ENCODE measurements at regions not wholly inside any gene's neighbourhood (a gene's known extent, or its start where the extent isn't known, plus 50 kb on each side); places are given as distances from the start of the nearest gene placed in this dataset.
A peak's percentile ranks its signal among the peaks of the same experiment; 100 is the strongest.
"Not testable (repeated sequence)": the region's sequence is repeated elsewhere in the genome, so short reads cannot be mapped to it uniquely, and the experiment has no call there.

DNA sequence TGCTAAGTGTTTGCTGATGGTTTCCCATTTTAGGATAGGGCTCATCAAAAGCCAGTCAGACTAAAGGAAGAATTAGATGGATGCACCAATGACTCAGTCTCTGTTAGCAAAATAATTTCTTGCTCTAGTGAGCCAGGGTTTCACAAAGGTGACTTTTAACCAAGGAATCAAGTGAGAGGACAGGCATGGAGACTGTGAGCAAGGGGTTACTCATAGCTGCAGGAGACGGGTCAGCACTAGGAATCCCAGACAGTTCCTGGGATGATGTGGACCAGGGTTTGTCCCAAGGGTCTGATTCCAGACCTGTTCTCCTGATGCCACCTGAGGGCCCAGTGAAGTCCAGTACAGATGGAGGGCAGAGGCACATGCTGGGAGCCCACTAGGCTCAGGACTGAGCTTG is 138.1 kb downstream of the NOC3L start:
- no peak for DNase-seq (ENCODE audit: low spot score)

DNA sequence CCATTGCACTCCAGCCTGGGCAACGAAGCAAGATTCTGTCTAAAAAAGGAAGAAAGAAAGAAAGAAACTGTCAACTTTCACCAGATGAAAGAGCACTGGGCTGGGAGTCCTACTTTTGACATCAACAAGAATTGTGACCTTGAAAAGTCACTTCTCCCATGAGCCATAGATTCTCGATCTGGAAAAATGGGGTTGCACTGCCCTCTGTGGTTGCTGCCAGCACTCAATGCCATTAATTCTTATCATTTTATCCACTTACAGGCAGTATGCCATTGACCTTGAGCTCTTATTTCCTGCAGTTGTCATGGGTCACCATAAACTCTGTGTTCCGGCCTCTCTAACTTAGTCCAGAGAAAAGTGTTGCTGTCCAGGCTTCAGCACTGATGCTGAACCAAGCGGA is 137.2 kb downstream of the NOC3L start:
- DNase-seq (ENCODE audit: low spot score), result no peak

DNA sequence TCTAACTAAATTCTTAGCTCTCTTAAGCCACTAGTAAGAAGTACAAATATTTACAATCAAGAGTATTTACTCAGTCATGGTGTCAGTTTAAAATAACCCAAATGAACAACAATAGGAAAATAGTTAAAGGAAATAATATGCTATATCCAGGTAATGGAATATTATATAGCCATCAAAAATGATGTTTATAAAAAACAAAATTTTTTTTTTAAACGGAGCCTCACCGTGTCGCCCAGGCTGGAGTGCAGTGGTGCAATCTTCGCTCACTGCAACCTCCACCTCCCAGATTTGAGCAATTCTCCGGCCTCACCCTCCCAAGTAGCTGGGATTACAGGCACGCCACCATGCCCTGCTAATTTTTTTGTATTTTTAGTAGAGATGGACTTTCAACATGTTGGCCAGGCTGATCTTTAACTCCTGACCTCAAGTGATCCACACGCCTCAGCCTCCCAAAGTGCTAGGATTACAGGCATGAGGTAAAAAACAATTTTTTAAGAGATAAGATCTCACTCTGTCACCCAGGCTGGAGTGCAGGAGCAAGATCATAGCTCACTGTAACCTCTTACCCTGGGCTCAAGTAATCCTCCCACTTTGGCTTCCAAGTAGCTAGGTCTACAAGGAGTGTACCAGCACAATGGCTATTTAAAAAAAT is 132.5 kb downstream of the NOC3L start:
- no peak for DNase-seq (ENCODE audit: low spot score)

DNA sequence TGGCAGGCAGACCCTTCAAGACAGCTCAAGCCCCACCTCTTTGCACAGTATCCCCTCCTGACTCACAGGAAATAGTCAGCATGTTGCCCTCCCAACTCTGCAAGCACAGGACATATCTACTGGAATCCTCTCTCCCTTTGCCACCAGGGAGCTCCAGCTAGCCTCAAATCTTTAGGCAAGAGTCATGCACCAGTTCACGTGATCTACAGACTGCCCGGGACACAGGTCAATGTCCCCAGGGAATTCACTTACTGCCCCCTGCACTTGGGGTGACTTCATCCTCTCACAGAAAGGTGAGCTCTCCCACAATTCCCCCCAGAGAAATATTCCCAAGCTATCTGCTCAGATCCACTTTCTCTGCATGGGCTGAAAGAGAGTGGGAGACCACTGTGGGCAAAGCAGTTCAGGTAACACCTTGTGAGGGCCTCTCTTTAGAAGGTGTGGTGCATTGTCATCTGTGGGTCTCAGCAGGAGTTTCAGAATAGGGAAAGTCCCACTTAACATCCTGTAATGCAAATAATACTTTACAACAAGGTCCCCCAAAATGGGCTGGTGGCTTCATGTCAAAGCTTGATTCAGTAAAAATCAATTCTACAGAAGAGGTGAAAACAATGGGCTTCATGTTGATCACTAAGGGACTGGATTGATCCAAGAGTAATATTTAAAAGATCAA is 129.9 kb downstream of the NOC3L start:
- no peak for DNase-seq (ENCODE audit: low spot score)

DNA sequence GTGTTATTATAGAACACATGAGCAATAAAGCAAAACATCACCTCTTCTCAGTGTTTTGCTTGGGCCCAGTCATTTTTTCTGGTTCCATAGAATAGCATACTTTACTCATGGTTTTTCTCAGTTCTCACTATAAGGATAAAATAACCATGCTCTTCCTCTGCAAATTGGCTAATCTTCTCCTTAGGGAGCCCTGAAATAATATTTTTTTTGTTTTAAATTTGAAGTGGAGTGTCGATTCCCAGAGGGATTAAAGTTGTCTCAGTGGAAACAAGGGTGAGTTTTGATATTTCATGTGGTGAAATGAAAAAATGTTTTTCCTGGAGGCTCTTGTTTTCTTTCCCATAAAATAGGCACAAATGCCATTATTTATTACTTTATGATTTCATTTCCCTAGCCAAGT is 127.3 kb downstream of the NOC3L start:
- no peak for DNase-seq (ENCODE audit: low spot score)

DNA sequence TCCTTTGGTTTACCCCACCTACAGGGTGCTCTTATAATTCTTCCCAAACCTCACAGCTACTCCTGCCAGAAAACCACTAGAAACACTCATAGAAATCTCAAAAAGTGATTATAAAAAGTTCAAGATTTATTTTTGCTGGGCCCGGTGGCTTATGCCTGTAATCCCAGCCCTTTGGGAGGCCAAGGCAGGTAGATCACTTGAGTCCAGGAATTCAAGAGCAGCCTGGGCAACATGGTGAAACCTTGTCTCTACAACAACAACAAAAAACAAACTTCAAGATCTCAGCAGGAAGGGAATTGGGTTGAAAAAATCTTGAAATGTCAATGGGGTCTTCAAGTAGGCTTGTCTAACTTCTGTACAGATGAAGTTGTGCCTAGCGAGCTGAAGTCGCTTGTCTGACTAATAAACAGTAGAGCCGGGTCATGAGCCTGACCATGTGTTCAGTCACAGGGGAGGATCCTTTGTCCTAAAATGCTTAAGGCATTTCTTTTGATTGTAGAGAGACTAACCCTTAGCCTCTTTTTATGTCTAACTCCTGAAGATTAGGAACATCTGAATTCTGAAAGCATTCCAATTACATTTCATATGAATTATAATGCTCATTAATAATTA is 124.6 kb downstream of the NOC3L start:
- DNase-seq (ENCODE audit: low spot score), result no peak

DNA sequence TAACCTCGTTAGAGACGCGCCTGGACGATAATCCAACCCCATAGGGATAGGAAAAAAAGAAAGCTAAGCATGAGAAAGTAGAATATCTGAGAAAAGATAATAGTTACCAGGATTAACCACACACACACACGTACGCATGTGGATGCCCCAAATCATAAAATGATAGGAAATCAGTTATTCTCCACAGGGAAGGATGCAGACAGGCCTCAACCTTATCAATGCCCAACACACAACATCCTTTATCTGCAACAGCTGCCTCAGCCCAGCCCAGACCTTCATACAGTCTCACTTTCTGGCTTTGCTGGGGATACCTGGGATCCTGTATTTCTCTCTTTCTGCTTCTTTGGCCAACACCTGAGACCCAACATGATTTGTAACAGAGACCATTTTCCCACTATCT is 123.0 kb downstream of the NOC3L start:
- DNase-seq (ENCODE audit: low spot score), result no peak

DNA sequence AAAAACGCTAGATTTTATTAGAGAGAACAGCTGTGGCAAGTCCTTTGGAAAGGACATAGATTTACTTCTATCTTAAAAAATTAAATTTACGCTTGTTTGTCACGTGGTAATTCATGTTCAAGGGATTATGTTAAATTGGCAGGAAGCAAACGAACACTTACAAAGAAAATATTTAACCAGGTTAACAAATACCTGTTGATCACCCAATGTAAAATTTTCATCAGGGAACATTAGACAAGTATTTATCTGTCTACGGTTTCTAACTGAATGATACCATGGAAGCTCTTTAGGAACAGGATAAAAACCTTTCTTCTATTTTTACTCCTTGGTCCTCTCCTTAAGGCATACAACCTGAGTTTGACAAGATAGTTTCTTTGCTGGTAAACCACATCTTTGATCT is 122.2 kb downstream of the NOC3L start:
- no peak for DNase-seq (ENCODE audit: low spot score)

DNA sequence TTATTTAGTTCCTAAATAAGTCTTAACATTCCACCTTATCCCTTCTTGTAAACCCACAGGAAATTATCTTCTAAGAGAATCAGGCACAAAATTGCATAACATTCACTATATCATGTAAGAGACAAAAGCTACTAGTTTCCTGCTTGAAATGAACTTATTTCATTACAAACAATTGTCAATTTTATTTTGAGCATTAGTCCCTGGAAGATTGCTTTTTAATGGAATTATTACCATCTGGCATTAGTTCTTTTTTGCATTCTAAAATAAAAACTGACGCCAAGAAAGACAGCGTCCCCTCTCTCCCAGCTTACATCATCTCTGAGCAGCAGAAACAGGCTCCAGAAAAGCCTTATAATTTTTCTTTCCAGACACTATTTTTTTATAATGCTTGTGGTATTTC is 121.8 kb downstream of the NOC3L start:
- no peak for DNase-seq (ENCODE audit: low spot score)

DNA sequence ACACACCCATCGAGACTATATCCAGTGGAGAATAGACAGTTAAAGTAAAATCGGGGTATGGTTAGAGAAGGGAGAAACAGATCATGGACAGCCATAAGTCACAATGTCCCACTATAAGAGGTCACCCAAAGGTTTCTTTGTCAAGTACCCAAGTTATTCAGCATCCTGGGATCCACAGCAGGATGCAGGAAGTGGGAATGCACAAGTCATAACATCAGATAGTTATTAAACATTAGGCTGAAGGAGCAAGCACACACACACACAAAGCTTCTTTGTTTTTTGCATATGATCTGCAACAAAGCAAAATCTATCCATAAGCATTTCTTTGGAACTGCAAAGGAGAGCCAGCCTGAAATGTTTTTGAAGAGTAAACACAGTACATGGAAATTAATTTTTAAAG is 111.6 kb downstream of the NOC3L start:
- DNase-seq (ENCODE audit: low spot score), result no peak

DNA sequence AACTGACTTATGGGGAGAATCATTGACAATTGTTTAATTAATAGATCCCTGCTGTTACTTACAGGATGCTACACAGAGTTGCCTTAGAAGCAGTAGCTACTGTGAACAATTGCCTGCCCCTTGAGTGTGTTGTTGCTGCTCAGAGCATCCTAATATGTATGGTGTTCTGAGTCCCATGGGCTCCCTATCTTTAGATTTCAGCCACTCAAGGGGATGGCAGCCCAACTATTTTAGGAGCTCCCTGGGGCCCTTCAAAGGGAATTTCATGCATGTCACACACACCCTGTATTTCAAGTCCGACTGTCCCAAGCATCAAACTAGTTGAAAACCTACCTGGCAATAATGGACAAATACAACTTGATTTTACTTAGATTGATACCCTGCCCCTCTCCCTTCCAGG is 111.2 kb downstream of the NOC3L start:
- DNase-seq (ENCODE audit: low spot score), result no peak

DNA sequence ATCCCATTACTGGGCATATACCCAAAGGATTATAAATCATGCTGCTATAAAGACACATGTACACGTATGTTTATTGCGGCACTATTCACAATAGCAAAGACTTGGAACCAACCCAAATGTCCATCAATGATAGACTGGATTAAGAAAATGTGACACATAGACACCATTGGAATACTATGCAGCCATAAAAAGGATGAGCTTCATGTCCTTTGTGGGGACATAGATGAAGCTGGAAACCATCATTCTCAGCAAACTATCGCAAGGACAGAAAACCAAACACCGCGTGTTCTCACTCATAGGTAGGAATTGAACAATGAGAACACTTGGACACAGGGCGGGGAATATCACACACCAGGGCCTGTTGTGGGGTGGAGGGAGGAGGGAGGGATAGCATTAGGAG is 105.3 kb downstream of the NOC3L start:
- not testable (repeated sequence) for DNase-seq (ENCODE audit: low spot score)

DNA sequence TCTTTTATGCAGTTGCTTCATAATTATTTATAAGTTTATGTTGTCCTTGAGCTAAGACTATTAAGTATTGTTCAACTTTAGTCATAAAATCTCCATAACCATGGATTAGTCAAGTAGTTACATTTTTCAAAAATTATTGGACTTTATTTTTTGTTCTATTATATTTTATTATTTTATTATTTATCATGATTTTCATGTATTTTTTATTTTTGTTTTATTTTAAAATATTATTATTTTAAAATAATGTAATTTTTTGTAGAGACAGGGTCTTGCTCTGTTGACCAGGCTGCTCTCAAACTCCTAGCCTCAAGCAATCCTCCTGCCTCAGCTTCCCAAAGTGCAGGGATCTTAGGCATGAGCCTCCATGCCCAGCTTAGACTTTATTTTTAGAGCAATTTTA is 102.3 kb downstream of the NOC3L start:
- DNase-seq (ENCODE audit: low spot score), result no peak

DNA sequence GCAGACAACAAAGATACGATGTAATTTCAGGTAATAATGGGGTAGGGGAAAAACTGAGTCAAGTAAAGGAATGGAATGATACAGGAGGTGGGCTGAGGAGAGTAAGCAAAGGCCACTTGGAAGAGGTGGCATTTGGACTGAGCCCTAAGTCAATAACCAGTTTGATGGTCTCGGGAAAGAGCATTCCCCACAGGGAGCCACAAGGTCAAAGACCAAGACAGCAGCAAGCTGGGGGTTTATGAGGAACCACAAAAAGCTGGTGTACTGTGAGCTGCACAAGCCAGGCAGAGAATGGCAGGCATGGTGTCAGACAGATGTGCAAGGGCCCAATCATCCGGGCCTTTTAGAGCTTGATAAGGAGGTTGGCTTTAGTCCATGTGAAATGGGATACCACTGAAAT is 98.7 kb downstream of the NOC3L start:
- no peak for DNase-seq (ENCODE audit: low spot score)

DNA sequence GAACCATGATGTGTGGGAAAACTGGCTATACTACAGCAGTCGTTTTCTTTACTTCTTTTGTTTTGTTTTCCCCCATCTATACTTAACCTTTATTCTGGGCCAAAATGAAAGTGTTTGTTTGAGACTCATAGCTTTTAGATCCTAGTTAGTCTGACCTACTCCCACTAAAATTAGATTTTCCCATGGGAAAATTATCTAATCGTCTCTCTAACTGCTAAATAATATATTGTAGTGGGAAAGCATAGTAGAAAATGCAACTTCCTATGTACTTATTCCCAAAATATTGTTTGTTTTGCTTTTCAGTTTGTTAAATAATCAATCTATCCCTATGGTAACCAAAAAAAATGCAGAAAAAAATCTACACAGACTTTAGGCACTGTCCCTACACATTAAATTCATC is 96.6 kb downstream of the NOC3L start:
- DNase-seq (ENCODE audit: low spot score), result no peak

DNA sequence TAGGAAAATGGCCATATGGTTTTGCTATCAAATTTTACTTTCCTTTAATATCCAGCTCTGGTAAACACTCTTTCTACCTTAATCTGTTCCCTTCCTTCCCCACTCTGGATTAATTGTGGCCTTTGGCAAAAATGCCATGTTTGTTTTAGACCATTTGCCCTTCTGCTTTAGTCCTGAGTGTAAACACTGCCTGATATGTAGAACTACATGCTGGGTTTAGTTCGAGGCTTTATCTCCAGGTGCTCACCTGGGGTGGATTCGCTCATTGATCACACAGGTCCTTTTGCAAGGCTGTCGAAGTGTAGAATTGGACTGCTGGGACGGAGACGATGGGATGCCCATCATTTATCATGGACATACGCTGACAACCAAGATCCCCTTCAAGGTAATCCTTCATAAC is 94.1 kb downstream of the NOC3L start:
- DNase-seq (ENCODE audit: low spot score), result no peak

DNA sequence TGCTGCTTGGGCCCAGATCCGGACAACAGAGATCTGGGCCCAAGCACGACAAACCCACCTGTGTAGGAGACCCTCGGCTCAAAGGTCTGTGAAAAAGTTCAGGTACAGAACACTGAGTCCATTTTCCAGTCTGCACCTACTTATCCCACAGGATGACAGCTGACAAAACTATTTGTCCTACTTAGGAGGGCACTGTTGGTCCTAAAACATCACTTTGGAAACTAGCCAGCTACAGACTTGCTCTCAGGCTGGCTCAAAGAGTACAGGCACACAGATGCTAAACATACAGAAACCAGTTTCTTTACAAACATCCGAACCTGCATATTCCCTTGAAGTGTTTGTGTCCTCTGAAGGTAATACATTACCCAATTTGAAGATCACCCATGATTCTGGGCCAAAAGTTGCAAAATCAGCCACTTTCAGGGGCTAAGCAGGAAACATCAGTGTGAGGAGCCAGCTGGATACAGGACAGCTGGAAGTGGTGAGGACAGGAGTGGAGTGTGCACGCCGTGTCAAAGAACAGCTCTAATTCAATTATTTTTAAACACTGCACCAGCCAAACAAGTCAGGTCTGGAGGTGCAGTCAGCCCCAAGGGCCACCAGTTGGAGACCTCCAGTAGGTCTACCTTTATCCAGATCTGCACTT is 88.5 kb downstream of the NOC3L start:
- DNase-seq (ENCODE audit: low spot score), result peak; percentile 47

DNA sequence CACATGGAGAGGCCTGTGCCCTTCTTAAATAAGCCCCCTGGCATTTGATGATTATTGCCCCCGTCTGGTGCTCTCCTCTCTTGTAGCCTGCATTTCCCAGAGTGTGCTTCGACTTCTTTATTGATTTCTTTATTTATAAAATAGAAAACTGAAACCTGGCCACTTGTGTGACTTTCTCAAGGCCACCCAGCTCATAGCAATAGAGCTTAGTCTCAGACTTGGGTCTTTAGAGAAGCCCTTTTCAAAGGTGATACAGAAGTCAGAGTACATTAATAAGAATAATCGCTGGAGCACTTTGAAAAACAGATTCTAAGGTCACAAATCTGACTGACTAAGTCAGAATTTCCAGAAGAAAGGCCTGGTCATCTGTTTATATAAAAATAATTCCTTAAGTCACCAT is 86.6 kb downstream of the NOC3L start:
- DNase-seq (ENCODE audit: low spot score), result no peak

DNA sequence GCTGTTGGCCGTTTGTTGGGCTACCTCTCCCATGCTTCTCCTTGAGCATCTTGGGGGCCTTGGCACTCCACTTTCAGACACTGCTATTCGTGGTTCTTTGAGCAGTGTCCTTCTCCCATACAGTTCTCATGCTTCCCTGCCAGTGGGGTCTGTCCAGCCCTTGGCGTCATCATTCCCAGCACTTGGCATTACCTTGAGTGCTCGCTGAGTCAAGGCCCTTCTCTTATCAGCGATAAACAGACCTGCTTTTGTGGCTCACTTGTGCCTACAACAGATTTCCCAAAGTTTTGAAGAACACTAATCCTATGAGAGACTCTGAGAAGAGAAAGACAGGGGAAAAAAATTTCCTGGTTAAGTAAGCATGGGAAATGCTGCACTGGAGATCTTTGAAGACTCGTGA is 85.3 kb downstream of the NOC3L start:
- DNase-seq (ENCODE audit: low spot score), result no peak

DNA sequence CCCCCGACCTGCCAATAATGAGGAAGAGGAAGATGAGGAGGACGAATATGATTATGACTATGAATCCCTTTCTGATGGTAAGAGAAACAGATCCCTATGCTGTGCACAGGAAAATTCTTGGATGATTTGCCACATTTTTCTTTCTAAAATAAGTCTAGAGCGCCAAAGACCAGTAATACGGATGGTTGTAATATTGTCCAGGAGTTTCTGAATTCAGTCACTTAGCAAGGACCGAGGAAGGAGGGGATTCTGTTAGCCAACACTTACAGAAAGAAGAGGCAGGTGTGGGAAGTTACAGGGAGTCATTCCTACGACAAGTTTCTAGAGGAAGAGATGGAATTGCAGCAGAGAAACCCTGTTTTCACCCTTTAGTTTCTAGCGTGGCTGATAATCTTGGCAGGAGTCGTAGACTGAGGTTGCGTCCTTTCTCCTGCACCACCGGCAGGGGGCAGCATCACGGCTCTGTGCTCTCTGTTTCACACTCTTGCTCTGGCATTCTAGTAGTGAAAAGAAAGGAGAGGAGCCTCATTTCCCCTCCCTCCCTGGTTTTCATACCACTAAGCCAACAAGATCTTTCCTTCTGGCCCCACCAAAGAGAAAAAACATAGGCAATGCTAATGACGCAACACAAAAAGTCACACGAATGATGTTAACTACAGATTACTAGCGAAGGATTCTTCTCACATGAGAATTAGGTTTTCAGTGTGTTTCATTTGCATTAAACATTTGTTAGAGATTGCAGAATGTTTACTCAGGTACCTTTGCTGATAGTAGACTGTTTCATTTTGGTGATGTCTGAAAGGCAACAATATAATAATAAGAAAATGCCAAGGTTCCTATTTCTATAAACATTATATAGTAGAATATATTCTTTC is 82.7 kb downstream of the NOC3L start:
- DNase-seq (ENCODE audit: low spot score), result no peak

DNA sequence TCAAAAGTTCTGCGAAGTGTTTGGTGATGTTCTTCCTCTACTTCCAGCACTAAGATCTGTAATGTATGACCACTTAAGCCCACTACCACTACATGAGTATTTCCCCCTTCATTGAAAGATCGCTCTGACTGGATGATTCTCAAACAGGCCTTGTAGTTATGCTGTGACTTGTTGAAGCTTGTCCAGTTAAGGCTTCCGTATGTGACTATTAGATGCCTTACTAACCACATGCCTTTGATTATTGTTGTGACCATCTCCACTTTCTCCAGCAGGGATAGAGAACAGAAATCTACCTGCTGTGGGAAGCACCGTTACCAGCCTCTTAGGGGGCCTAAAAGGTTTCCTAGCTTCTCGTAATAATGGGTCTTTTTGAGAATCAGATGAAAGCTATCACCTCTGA is 81.1 kb downstream of the NOC3L start:
- DNase-seq (ENCODE audit: low spot score), result no peak

DNA sequence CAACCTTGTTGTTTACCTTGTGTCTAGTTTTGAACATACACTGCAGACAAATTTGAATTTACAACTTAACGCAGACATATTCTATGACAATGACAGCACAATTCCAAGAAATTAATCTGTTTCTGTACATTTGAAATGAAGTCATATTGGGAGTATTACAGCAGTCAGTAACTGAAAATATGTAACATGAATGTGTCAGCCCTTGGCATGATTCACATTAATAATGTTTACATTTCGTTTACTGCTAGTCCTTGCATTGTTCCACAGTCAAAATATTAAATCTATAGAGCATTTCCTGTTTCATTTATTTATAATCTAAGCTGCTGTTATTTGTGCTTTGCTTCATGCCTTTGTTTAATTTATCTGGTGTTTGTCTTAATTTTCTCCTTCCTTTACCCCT is 80.4 kb downstream of the NOC3L start:
- no peak for DNase-seq (ENCODE audit: low spot score)

All from mucosa of gallbladder (tissue), 1 donor.